HEK293 (cell line): ENCODE measurements at regions not wholly inside any gene's neighbourhood (a gene's known extent, or its start where the extent isn't known, plus 50 kb on each side); places are given as distances from the start of the nearest gene placed in this dataset.

Experiments
- CTCF ChIA-PET: fragments of 350-600 bp; formaldehyde crosslinking; extraction: SDS; loops from one replicate; lab custom pipeline; 2021; ENCODE audit warnings: antibody characterized with exemption; lab: Yijun Ruan, JAX
- POLR2A ChIA-PET: fragments of 300-600 bp; formaldehyde crosslinking; extraction: SDS; loops from one replicate; lab custom pipeline; 2020; ENCODE audit warnings: antibody characterized with exemption, inconsistent platforms; lab: Yijun Ruan, JAX
- H3K27ac ChIP-seq: fragments of 200-500 bp; sonication (Bioruptor generic); 2 replicates; pipeline ENCODE4 v1.5.1; 2014; ENCODE audit warnings: low read depth, low read length, control low read depth, inconsistent platforms; ENCODE audit errors: extremely low read depth
- H3K36me3 ChIP-seq, 2 experiments: fragments of 200-500 bp in 1 of 2; sonication (Bioruptor generic) in 1 of 2; 1 replicate in 1 of 2; 2 replicates in 1 of 2; pipeline ENCODE4 v1.5.1; 2014 to 2017; ENCODE audit warnings: inconsistent platforms in 2 of 2, low read length in 2 of 2; ENCODE audit not compliant: control insufficient read depth in 2 of 2, insufficient read depth in 1 of 2
- H3K4me1 ChIP-seq: fragments of 200-500 bp; sonication (Bioruptor generic); 2 replicates; pipeline ENCODE4 v1.5.1; 2014; ENCODE audit warnings: mild to moderate bottlenecking, low read length, inconsistent platforms; ENCODE audit not compliant: control insufficient read depth, insufficient read depth
- H3K4me3 ChIP-seq: 2 replicates; pipeline ENCODE4 v1.5.1; 2011; ENCODE audit warnings: low read depth, mild to moderate bottlenecking, control low read depth, low read length, moderate library complexity
- H3K9me3 ChIP-seq: fragments of 200-500 bp; sonication (Bioruptor generic); 2 replicates; pipeline ENCODE4 v1.5.1; 2014; ENCODE audit warnings: low read depth, low read length, inconsistent platforms; ENCODE audit not compliant: control insufficient read depth, insufficient read depth
- GLIS2 ChIP-seq: fragments of 450-650 bp; formaldehyde crosslinking; IDR thresholded peaks from 2 replicates; pipeline ENCODE4 v1.5.1; 2016; ENCODE audit warnings: missing biosample characterization, missing genetic modification characterization
- SP2 ChIP-seq: fragments of 450-650 bp; formaldehyde crosslinking; IDR thresholded peaks from 2 replicates; pipeline ENCODE4 v1.5.1; 2016; ENCODE audit warnings: missing biosample characterization, missing genetic modification characterization
- SP3 ChIP-seq: fragments of 450-650 bp; formaldehyde crosslinking; IDR thresholded peaks from 2 replicates; pipeline ENCODE4 v1.5.1; 2016; ENCODE audit warnings: missing biosample characterization, missing genetic modification characterization
- YY1 ChIP-seq: fragments of 450-650 bp; formaldehyde crosslinking; IDR thresholded peaks from 2 replicates; pipeline ENCODE4 v1.5.1; 2018; ENCODE audit warnings: missing biosample characterization, missing genetic modification characterization
- ZBTB48 ChIP-seq: fragments of 450-650 bp; formaldehyde crosslinking; IDR thresholded peaks from 2 replicates; pipeline ENCODE4 v1.5.1; 2016; ENCODE audit warnings: missing biosample characterization, missing genetic modification characterization
- ZBTB7A ChIP-seq: fragments of 450-650 bp; formaldehyde crosslinking; IDR thresholded peaks from 2 replicates; pipeline ENCODE4 v1.5.1; 2016; ENCODE audit warnings: low read depth, missing biosample characterization, missing genetic modification characterization
- ZNF10 ChIP-seq: fragments of 450-650 bp; formaldehyde crosslinking; IDR thresholded peaks from 2 replicates; pipeline ENCODE4 v1.5.1; 2017; ENCODE audit warnings: missing biosample characterization, missing genetic modification characterization
- ZNF157 ChIP-seq: fragments of 450-650 bp; formaldehyde crosslinking; IDR thresholded peaks from 2 replicates; pipeline ENCODE4 v1.5.1; 2016; ENCODE audit warnings: missing biosample characterization, missing genetic modification characterization
- ZNF202 ChIP-seq: fragments of 450-650 bp; formaldehyde crosslinking; IDR thresholded peaks from 2 replicates; pipeline ENCODE4 v1.5.1; 2016; ENCODE audit warnings: missing biosample characterization, missing genetic modification characterization, borderline replicate concordance
- ZNF214 ChIP-seq: fragments of 450-650 bp; formaldehyde crosslinking; IDR thresholded peaks from 2 replicates; pipeline ENCODE4 v1.5.1; 2017; ENCODE audit warnings: missing biosample characterization, mild to moderate bottlenecking, missing genetic modification characterization, borderline replicate concordance
- ZNF23 ChIP-seq: fragments of 450-650 bp; formaldehyde crosslinking; IDR thresholded peaks from 2 replicates; pipeline ENCODE4 v1.5.1; 2016; ENCODE audit warnings: missing biosample characterization, missing genetic modification characterization, borderline replicate concordance
- ZNF24 ChIP-seq: fragments of 450-650 bp; formaldehyde crosslinking; IDR thresholded peaks from 2 replicates; pipeline ENCODE4 v1.5.1; 2016; ENCODE audit warnings: missing biosample characterization, missing genetic modification characterization
- ZNF391 ChIP-seq: fragments of 450-650 bp; formaldehyde crosslinking; IDR thresholded peaks from 2 replicates; pipeline ENCODE4 v1.5.1; 2016; ENCODE audit warnings: low read depth, missing biosample characterization, missing genetic modification characterization, borderline replicate concordance
- ZNF510 ChIP-seq: fragments of 450-650 bp; formaldehyde crosslinking; IDR thresholded peaks from 2 replicates; pipeline ENCODE4 v1.5.1; 2018; ENCODE audit warnings: mild to moderate bottlenecking, missing genetic modification characterization, missing biosample characterization; ENCODE audit not compliant: insufficient replicate concordance
- ZNF530 ChIP-seq: fragments of 450-650 bp; formaldehyde crosslinking; IDR thresholded peaks from 2 replicates; pipeline ENCODE4 v1.5.1; 2016; ENCODE audit warnings: low read depth, missing biosample characterization, missing genetic modification characterization
- ZNF560 ChIP-seq: fragments of 450-650 bp; formaldehyde crosslinking; IDR thresholded peaks from 2 replicates; pipeline ENCODE4 v1.5.1; 2017; ENCODE audit warnings: missing biosample characterization, missing genetic modification characterization, borderline replicate concordance
- ZNF621 ChIP-seq: fragments of 450-650 bp; formaldehyde crosslinking; IDR thresholded peaks from 2 replicates; pipeline ENCODE4 v1.5.1; 2017; ENCODE audit warnings: missing biosample characterization, missing genetic modification characterization
- ZNF664 ChIP-seq: fragments of 450-650 bp; formaldehyde crosslinking; IDR thresholded peaks from 2 replicates; pipeline ENCODE4 v1.5.1; 2016; ENCODE audit warnings: missing biosample characterization, missing genetic modification characterization
- ZNF76 ChIP-seq: fragments of 450-650 bp; formaldehyde crosslinking; IDR thresholded peaks from 2 replicates; pipeline ENCODE4; 2016; ENCODE audit warnings: low read depth, missing biosample characterization, missing genetic modification characterization, borderline replicate concordance
- TF ChIP-seq, protein P1 (sequence below): fragments of 450-650 bp; formaldehyde crosslinking; IDR thresholded peaks from 2 replicates; pipeline ENCODE4 v1.5.1; 2016; ENCODE audit warnings: missing biosample characterization, missing genetic modification characterization
- TF ChIP-seq, protein P2 (sequence below): fragments of 450-650 bp; formaldehyde crosslinking; IDR thresholded peaks from 2 replicates; pipeline ENCODE4 v1.5.1; 2016; ENCODE audit warnings: missing biosample characterization, missing genetic modification characterization

DNA sequence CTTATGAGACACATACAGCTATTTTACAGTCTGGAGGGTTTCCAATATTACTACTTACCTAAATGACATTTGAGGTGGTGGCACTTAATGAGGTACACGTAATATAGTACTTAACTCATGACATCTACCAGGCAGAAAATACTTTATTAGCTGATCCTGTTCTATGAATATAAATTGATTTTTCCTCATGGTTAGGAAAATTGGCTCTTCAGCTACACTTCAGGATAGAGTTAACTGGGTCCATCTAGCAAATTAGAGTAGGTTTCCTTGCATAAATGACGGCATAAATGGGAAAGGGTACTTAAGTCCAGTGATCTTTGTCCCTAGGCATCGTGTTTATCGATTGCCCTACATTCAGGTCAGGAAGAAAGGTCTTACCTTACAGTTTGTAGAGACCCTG lies 988.8 kb upstream of the TMPRSS15 start:
- TF ChIP-seq ZNF157: no peak
- TF ChIP-seq, protein P1, sequence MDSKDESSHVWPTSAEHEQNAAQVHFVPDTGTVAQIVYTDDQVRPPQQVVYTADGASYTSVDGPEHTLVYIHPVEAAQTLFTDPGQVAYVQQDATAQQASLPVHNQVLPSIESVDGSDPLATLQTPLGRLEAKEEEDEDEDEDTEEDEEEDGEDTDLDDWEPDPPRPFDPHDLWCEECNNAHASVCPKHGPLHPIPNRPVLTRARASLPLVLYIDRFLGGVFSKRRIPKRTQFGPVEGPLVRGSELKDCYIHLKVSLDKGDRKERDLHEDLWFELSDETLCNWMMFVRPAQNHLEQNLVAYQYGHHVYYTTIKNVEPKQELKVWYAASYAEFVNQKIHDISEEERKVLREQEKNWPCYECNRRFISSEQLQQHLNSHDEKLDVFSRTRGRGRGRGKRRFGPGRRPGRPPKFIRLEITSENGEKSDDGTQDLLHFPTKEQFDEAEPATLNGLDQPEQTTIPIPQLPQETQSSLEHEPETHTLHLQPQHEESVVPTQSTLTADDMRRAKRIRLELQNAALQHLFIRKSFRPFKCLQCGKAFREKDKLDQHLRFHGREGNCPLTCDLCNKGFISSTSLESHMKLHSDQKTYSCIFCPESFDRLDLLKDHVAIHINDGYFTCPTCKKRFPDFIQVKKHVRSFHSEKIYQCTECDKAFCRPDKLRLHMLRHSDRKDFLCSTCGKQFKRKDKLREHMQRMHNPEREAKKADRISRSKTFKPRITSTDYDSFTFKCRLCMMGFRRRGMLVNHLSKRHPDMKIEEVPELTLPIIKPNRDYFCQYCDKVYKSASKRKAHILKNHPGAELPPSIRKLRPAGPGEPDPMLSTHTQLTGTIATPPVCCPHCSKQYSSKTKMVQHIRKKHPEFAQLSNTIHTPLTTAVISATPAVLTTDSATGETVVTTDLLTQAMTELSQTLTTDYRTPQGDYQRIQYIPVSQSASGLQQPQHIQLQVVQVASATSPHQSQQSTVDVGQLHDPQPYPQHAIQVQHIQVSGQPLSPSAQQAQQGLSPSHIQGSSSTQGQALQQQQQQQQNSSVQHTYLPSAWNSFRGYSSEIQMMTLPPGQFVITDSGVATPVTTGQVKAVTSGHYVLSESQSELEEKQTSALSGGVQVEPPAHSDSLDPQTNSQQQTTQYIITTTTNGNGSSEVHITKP (tag by site-specific recombination): no peak
- no peak for TF ChIP-seq ZNF24
- no peak for TF ChIP-seq SP3 (tag by site-specific recombination)
- TF ChIP-seq ZBTB7A (tag by site-specific recombination): no peak
- TF ChIP-seq, protein P2, sequence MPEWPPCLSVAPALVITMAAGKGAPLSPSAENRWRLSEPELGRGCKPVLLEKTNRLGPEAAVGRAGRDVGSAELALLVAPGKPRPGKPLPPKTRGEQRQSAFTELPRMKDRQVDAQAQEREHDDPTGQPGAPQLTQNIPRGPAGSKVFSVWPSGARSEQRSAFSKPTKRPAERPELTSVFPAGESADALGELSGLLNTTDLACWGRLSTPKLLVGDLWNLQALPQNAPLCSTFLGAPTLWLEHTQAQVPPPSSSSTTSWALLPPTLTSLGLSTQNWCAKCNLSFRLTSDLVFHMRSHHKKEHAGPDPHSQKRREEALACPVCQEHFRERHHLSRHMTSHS (tag by site-specific recombination): no peak
- TF ChIP-seq ZNF76 (tag by site-specific recombination): no peak
- no peak for TF ChIP-seq SP2 (tag by site-specific recombination)
- TF ChIP-seq ZNF214 (tag by site-specific recombination): no peak
- TF ChIP-seq ZBTB48 (tag by site-specific recombination): no peak
- TF ChIP-seq ZNF621: no peak
- no peak for TF ChIP-seq ZNF391 (tag by site-specific recombination)
- TF ChIP-seq ZNF23 (tag by site-specific recombination): no peak
- no peak for TF ChIP-seq ZNF202 (tag by site-specific recombination)
- no peak for TF ChIP-seq ZNF560 (tag by site-specific recombination)
- no peak for TF ChIP-seq ZNF510 (tag by site-specific recombination)
- no peak for TF ChIP-seq ZNF664 (tag by site-specific recombination)
- no peak for TF ChIP-seq GLIS2
- TF ChIP-seq ZNF10: no peak
- no peak for TF ChIP-seq ZNF530 (tag by site-specific recombination)

DNA sequence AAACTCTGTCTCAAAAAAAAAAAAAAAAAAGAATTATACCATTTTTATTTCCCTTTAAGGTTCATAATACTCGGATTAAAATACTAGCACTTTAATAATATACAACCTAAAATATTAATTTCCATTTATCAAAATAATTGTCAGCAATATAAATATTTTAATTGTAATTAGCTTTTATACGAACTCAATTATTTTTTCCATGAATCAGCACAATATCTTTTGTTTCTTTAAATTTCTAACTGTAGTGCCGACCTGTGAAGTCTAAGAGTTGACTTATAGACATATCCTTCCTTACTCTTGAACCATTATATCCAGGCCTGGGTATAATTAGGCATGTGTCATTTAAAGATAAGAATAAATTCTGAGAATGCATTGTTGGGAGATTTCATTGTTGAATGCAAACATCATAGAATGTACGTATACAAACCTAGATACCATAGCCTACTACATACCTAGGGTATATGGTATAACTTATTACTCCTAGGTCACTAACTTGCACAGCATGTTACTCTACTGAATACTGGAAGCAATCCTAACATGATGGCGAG lies 996.7 kb upstream of the TMPRSS15 start:
- H3K36me3 ChIP-seq: no peaks in the 10 kb centered on the region
- H3K4me1 ChIP-seq: no peaks in the 10 kb centered on the region
- H3K9me3 ChIP-seq: no peaks in the 10 kb centered on the region; the same call in 1 of the 2 replicates
- POLR2A ChIA-PET: no interaction called here
- CTCF ChIA-PET: interaction anchor here (0.7 kb wide), 1 partner anchor 20 kb away, joined by 3 read pairs; no protein-coding TSS in a partner anchor
- no peak for TF ChIP-seq YY1 (tag by site-specific recombination)
- no peak overlapping the region for H3K4me3 ChIP-seq
- H3K27ac ChIP-seq: no peak overlapping the region

More for the DNA sequence above, 988.8 kb upstream of the TMPRSS15 start:
- no peak overlapping the region for H3K27ac ChIP-seq
- no peaks in the 10 kb centered on the region; the same call in 1 of the 2 replicates for H3K9me3 ChIP-seq
- H3K4me1 ChIP-seq: no peaks in the 10 kb centered on the region
- H3K36me3 ChIP-seq: no peaks in the 10 kb centered on the region; a peak in 1 of 3 replicates
- POLR2A ChIA-PET: no interaction called here
- H3K4me3 ChIP-seq: no peak overlapping the region
- CTCF ChIA-PET: interaction anchor here (0.5 to 0.6 kb wide), 2 partner anchors 16 to 90 kb away, joined by 3 read pairs; no protein-coding TSS in a partner anchor
